ENCODE measurements at regions not wholly inside any gene's neighbourhood (a gene's known extent, or its start where the extent isn't known, plus 50 kb on each side); places are given as distances from the start of the nearest gene placed in this dataset.
"Not testable (repeated sequence)": the region's sequence is repeated elsewhere in the genome, so short reads cannot be mapped to it uniquely, and the experiment has no call there.

GRCh38 chr5:74530326-74531050 is 110.0 kb downstream of the ENC1 start:
- no peak for DNase-seq

DNA sequence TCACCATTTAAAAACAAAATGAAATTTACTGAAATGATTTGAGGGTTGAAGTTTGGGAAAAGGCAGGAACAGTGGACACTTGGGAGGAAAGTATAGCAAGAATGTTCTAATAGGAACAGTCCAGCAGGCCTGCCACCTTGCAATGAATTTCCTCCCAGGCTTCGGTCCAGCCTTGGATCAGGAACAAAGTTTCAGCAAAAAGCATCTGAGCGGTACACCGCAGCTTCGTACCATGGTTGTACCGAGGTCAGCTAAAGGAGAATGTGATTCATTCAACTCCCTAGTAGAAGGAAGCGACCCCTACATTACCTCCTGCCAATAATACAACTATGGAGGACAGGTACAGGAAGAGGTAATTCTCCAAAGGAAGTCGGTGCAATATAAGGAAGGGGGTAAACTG is 111.4 kb downstream of the ENC1 start:
- no peak for DNase-seq

DNA sequence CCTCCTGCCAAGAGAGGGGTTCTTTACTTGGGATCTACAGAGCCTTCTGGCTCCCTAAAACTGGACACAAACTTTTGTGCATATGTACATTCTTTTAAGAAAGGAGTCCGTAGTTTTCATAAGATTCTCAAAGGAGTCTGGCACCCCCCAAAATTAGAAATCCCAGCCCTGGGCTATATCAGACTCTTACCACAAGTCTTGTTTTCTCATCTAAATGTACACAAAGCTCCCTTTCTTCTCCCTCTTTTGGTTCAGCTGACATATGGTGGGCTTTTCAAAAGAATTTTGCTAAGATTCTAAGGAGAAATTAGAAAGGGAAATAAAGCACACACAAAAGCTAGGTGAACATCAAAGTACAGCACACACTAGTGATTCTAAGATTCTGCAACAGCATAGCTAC is 114.4 kb downstream of the ENC1 start:
- no peak for DNase-seq

DNA sequence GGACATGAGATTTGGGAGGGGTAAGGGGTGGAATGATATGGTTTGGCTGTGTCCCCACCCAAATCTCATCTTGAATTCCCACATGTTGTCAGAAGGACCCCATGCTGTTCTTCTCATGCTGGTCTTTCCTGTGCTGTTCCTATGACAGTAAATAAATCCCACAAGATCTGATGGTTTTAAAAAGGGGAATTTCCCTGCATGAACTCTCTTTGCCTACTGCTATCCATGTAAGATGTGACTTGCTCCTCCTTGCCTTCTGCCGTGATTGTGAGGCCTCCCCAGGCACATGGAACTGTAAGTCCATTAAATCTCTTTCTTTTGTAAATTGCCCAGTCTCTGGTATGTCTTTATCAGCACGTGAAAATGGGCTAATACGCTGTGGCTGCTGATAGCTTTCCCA is 115.8 kb downstream of the ENC1 start:
- DNase-seq: not testable (repeated sequence)

DNA sequence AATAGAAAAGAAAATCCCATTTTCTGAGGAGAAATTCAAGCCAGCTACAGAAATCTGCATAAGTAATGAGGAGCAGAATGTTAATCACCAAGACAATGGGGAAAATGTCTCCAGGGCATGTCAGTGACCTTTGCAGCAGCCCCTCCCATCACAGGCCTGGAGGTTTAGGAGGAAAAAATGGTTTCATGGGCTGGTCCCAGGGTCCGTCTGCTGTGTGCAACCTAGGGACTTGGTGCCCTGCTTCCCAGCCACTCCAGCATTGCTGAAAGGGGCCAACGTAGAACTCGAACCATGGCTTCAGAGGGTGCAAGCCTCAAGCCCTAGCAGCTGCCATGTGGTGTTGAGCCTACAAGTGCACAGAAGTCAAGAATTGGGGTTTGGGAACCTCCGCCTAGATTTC is 116.8 kb downstream of the ENC1 start:
- DNase-seq: not testable (repeated sequence)

- DNase-seq: not testable (repeated sequence)
These were observed 117.7 kb downstream of the ENC1 start for GRCh38 chr5:74522838-74523237.

DNA sequence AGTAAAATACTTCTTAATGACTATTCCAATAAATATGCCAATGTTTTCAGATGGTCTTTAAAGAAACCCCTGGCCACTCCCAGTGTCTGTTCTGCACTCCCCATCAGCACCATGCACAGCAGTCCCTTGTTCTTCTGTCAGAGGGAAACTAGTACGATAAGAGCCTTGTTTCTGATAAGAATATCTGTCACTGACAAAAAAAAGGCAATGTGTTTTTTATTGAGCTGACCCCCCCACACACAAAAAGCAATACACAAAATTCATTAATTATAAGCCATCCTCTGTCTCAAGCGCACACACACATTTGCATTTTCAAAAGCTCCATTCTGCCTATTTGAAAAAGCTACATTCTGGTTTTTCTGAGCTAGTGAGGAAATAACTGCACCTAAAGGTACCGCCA is 119.1 kb downstream of the ENC1 start:
- DNase-seq: no peak

DNA sequence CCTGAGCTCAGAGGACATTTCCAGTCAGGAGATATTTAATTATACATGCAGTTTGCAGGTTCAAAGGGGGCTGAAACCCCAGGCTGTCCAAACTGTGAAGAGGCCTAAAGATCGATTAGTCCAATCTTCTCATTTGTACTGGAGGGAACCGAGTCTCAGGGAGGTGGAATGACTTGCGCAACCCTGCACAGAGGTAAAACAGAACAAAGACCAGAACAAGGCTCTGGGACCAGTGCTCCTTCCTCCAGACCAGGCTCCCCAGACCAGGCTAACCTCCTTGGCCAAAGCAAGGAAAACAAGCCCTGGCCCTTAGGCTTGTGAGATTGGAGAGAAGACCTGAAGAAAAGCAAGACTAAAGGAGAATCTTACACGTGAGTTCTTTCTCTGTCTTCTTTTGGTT is 120.8 kb downstream of the ENC1 start:
- DNase-seq: no peak

DNA sequence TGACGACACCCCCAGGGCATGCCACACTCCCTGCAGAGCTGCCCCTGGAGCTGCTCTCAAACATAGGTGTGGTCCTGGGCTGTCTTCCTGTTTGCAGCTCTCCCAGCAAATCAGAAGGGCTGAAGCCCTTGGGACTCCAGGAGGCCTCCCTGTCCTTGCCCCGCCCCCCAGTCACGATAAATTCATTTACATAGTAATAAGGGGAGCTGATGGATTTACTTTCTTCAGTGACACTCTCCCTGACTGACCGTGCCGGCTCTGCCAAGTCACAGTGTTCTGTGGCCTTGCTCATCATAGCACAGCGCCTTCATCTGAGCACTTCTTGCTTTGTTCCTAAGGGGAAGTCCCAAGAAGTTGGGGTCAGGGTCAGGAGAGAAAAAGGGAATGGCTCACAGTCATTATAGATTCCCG is 121.4 kb downstream of the ENC1 start:
- no peak for DNase-seq

- DNase-seq: no peak
These were observed 122.8 kb downstream of the ENC1 start for GRCh38 chr5:74517700-74518099.

GRCh38 chr5:74516211-74516636 is 124.3 kb downstream of the ENC1 start:
- no peak for DNase-seq

GRCh38 chr5:74514888-74515551 is 125.5 kb downstream of the ENC1 start:
- no peak for DNase-seq

- DNase-seq: not testable (repeated sequence)
These were observed 128.8 kb downstream of the ENC1 start for GRCh38 chr5:74511770-74512169.

DNA sequence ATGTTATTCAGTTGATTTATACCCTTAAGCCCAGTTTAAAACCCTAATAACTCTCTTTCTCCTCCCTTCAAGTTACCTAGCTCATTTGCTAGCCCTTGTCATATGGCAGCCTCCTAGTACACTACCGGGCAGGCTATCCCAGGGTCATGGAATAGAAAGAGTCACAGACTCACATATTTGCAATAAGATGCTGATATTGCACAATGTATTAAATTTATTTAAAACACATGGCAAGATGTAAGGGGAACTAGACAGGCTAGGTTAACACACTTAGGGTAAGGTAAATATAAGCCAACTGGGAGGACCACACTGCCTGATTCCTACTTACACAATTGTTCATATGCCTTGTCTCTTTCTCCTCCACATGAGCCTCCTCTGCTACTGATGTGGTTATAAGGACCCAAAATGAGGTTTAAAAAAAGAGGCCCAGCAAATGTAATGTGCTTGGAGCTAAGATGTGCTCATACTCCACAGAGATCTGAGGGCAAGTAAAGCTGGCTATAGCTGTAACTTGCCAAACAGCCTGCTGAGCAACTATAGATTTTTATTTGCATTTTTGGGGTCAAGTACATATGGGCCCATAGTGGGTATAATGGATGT is 130.0 kb downstream of the ENC1 start:
- no peak for DNase-seq

- no peak for DNase-seq
These were observed 133.0 kb downstream of the ENC1 start for GRCh38 chr5:74507370-74508005.

GRCh38 chr5:74506119-74506518 is 134.4 kb downstream of the ENC1 start:
- DNase-seq: no peak

GRCh38 chr5:74504463-74504862 is 136.1 kb downstream of the ENC1 start:
- DNase-seq: no peak

DNA sequence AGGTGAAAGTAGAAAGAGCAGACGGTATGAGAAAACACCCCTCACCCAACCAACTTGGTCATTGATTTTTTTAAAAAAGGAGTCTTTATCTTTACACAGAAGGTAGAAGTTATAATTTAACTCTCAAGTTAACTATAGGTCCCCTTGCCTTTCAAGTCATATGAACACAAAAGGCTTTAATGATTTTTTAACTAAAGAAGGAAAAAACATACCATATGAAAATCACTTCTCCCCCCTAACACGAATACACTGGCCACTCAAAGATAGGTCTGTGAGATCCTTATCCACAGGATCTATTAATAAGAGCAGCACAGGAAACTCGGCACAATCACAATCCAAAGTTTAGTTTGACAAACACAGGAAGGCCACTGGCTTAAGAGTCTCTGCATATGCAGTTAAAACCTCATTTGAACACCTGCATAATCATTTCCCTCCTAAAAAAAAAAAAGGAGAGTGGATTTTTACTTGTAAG is 138.0 kb downstream of the ENC1 start:
- no peak for DNase-seq

DNA sequence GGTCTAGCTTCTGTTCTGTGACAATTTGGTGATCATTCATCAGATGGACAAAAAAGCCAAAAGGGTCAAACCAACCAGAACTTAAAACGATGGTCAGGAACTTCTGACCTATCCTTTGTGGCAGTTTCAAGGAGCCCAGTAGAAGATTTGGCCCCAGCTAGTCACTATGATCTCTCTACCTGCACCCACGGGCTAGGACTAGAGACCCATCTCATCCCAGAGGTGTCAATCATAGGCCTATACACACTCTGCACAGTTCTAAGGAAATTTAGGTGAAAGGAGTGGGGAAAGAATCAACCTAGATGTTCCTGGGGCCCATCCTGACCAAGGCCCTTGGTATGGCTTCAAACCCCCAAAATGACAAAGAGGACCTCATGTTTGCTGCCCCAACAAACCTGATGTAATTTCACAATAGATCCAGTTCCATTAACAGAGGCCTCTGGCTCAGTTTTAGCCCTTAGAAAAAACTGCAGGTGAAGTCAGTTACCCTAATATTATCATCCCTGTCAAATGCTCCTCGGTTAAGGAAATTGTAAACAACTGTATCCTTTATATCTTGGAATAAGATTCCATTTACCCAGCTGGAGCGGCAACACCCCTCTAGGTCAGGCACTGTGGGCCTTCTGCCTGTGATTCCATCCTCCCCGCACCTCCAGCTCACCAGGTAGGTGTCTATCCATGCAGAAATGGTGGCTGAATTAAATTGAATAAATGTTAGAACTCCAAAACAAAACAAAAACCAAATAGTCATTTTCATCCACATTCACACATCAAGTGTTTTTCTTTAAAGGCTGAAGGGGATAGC is 138.7 kb downstream of the ENC1 start:
- no peak for DNase-seq

- DNase-seq: no peak
These were observed 140.2 kb downstream of the ENC1 start for GRCh38 chr5:74500110-74500917.

GRCh38 chr5:74499256-74500050 is 141.1 kb downstream of the ENC1 start:
- DNase-seq: no peak
